ENCODE measurements at regions not wholly inside any gene's neighbourhood (a gene's known extent, or its start where the extent isn't known, plus 50 kb on each side); places are given as distances from the start of the nearest gene placed in this dataset.

- no peak for TF ChIP-seq ATF2 (IDR thresholded peaks at IDR 0.05; ENCODE audit: low read length)
- no peak for TF ChIP-seq SIN3A (conservative IDR thresholded peaks at IDR 0.05 in 1 of 2, IDR thresholded peaks at IDR 0.05 in 1 of 2; ENCODE audit: low read depth in 1 of 2, low read length in 2 of 2)
- no peak for TF ChIP-seq TCF12 (IDR thresholded peaks at IDR 0.05; ENCODE audit: low read depth, low read length)
- TF ChIP-seq RNF2 (IDR thresholded peaks at IDR 0.05; ENCODE audit: borderline replicate concordance, low read depth, low read length, missing control alignments, poor library complexity, severe bottlenecking): no peak
These were observed 55.2 kb upstream of the PDE8B start (continued) for GRCh38 chr5:77155179-77155785.

Measured in H1 (cell line).